Lower leg skin (tissue), 4 donors: ENCODE measurements at regions not wholly inside any gene's neighbourhood (a gene's known extent, or its start where the extent isn't known, plus 50 kb on each side); places are given as distances from the start of the nearest gene placed in this dataset.

Source experiments
- DNase-seq, 2 donors: peaks; one replicate each; pipeline ENCODE4 v3.0.0-alpha.2; 2019; ENCODE audit warnings: low spot score in 2 of 2
- H3K4me3 ChIP-seq: fragments of 200-600 bp; sonication (generic); 2 replicates; pipeline ENCODE4 v1.5.1; 2017; ENCODE audit warnings: mild to moderate bottlenecking, low read depth; ENCODE audit not compliant: poor library complexity, severe bottlenecking
- CTCF ChIP-seq, 3 donors: fragments of 450-650 bp; IDR thresholded peaks; one replicate each; pipeline ENCODE4 v1.5.1; 2016; ENCODE audit warnings: antibody characterized with exemption in 3 of 3, mild to moderate bottlenecking in 3 of 3, moderate library complexity in 2 of 3
- POLR2A ChIP-seq, 2 donors: fragments of 450-650 bp; IDR thresholded peaks; one replicate each; pipeline ENCODE4 v1.6.1; 2016 to 2017; ENCODE audit warnings: antibody characterized with exemption in 2 of 2, mild to moderate bottlenecking in 1 of 2, moderate library complexity in 1 of 2
- WGBS, 2 donors: methylation state at CpG; one replicate each; pipeline ENCODE4 v1.1.5; 2018; 5-methylcytosine and 5-hydroxymethylcytosine counted together
- intact Hi-C: fragments of 100-400 bp; cut with DNase I; formaldehyde crosslinking; loops from one replicate; pipeline ENCODE4 v1.15.0; 2023; ENCODE audit warnings: low total_unique reads

DNA sequence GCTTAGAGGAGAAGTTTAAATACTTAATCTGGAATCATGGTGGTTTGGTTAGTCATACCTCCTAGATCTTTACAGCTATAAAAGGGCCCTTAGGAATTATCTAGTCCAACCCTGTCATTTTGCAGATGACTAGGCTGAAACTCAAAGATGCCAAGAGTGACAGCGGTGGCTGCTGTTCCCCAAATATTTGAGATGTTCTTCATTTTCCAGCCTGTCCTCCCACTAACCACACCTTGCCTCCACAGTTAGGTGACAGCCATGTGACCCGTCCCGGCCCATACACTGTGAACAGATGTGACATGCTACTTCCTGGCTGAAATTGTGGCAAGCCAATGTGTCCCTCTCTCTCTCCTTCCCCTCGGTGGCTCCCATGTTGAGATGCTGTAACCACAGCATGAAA lies 225.5 kb upstream of the IPO5 start:
- no peak for DNase-seq
- H3K4me3 ChIP-seq = no peak overlapping the region
- 82 to 92% methylated on average over 4 of the region's 4 CpGs for WGBS, 2 donors
- TF ChIP-seq CTCF (IDR thresholded peaks at IDR 0.05) (no peak), POLR2A (IDR thresholded peaks at IDR 0.05) (no peak)
- intact Hi-C loops = no loop called here

DNA sequence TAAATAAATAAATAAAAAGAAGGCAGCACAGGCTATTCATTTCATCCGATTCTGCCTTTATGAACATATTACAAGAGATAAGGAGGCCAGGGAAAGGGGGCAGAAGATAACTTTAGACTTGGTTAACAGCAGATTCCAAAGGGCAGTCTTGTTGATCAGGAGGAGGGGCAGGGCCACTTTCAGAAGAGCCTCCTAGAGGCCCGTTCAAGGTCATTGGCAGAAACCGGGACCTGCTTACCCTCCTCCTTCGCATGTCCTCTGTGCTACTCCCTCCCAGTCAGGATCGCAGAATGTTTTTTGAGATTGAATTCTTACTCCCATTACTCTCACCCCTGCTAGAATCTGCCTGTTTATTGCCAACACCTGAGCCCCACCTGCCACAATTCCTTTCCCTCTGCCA lies 217.0 kb upstream of the IPO5 start:
- TF ChIP-seq POLR2A (IDR thresholded peaks at IDR 0.05) (no peak), CTCF (IDR thresholded peaks at IDR 0.05) (no peak)

GRCh38 chr13:97742084-97742483 lies 211.4 kb upstream of the IPO5 start:
- WGBS, 2 donors = 76 to 97% methylated on average over 2 of the region's 2 CpGs
- DNase-seq = no peak
- intact Hi-C loops = no loop called here
- no peak overlapping the region for H3K4me3 ChIP-seq
- TF ChIP-seq POLR2A (IDR thresholded peaks at IDR 0.05) (no peak), CTCF (IDR thresholded peaks at IDR 0.05) (no peak)

More for the DNA sequence above, 217.0 kb upstream of the IPO5 start:
- intact Hi-C loops = no loop called here
- no peak overlapping the region for H3K4me3 ChIP-seq
- DNase-seq = no peak
- 89 to 90% methylated on average over 5 of the region's 5 CpGs for WGBS, 2 donors

GRCh38 chr13:97743938-97744337 lies 209.5 kb upstream of the IPO5 start:
- DNase-seq = no peak
- H3K4me3 ChIP-seq = no peak overlapping the region
- intact Hi-C loops = no loop called here
- TF ChIP-seq POLR2A (IDR thresholded peaks at IDR 0.05) (no peak), CTCF (IDR thresholded peaks at IDR 0.05) (no peak)
- 66 to 73% methylated on average over 3 of the region's 3 CpGs for WGBS, 2 donors

DNA sequence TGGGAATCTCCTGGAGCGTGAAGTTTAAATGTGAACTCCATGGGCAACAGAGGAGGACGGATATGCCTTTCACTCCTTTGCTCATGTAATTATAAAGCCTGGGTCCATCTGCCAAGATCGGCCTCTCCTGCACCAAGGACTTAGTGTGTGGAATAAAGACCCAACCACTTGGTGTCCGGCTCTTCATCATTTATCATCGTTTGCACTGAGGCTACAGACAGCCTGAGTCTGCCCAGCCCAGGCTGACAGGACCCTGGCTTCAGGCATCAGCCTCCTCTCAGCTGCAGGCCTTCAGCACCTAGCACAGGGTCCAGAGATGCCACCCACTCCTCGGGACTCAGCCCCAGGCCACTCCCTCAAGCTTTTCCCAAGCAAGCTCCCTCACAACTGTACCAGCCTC lies 206.8 kb upstream of the IPO5 start:
- no peak for TF ChIP-seq POLR2A (IDR thresholded peaks at IDR 0.05)
- no peak for TF ChIP-seq CTCF (IDR thresholded peaks at IDR 0.05)
- intact Hi-C loops = no loop called here
- WGBS, 2 donors = 92 to 94% methylated on average over 6 of the region's 6 CpGs
- DNase-seq = no peak
- H3K4me3 ChIP-seq = no peak overlapping the region

- intact Hi-C loops = no loop called here
- no peak overlapping the region for H3K4me3 ChIP-seq
- WGBS, 2 donors = 89 to 92% methylated on average over 5 of the region's 5 CpGs
- DNase-seq = no peak
- TF ChIP-seq POLR2A (IDR thresholded peaks at IDR 0.05) = no peak
- no peak for TF ChIP-seq CTCF (IDR thresholded peaks at IDR 0.05)
These were observed 204.3 kb upstream of the IPO5 start for GRCh38 chr13:97749174-97749573.
